ENCODE measurements at regions not wholly inside any gene's neighbourhood (a gene's known extent, or its start where the extent isn't known, plus 50 kb on each side); places are given as distances from the start of the nearest gene placed in this dataset.

DNA sequence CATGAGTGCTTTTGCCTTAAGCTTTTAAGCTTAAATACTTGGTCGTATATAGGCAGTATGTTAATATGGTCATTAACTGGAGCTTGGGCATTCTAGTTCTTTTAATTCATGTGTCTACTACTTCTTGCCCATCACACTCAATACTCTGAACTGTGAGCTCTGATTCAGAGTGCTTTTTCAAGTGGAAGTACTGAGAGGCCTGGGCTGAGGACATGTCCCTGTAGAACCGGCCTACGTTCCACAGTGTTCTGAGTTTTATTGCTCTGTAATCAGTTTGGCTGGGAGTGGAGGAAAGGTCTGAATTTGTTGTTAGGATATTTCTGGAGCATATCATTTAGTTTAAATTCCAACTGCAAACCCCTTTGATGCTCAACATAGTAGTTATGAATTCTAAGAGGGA is 1744.8 kb upstream of the MIR17HG start:
- no peak for DNase-seq (ENCODE audit: low spot score)

DNA sequence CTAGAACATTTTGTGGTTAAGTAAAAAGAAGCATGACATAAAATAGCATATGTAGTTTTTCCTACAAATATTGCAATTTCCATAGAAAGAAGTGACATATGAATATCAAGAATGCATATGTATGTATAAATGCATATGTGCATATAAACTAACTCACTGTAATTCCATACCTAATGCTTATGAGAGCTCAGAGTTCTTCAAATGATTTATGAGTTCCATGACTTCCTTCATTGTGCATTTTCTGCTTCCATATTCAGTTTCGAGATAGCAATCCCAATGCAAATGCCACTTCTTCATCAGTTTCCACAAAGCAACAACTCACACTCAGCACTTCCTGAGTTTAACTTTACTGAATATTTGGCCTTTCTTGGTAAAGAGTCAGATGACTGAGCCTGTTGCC is 1744.3 kb upstream of the MIR17HG start:
- DNase-seq (ENCODE audit: low spot score) = no peak

DNA sequence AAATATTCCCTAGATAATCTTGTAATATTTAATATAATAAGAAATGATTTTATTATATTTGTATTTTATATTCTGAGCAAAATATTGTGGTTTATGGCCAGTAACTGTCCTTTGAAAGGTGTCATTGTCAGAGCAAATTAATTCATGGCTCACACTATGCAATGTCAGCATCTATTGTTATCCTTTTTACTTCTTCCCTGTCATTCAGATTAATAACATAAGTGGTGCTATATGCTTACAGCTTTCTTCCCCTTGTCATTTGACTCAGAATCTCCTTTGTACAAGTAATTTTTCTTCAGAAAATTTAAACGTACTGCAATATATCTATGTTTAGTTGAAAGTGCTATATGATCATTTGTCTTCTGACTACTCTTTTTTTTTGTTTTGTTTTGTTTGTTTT is 1738.2 kb upstream of the MIR17HG start:
- no peak for DNase-seq (ENCODE audit: low spot score)

DNA sequence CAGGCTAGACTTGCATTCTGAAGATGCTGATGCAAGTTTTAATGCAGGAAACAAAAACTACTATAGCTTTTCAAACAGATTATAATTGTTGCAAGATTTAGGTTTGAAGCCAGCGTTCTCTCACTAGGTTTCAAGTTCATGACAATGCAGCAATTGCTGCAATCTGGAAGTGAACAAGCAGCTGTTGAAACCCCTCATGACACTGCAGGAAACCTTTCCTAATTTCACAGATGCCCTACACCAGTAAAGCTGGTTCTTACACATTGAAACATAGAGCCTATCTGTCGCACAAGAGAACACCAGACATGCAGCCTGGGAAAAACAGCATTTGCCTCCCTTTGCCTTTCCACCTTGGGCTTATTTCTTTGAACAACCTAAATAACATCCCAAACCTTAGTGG is 1737.2 kb upstream of the MIR17HG start:
- DNase-seq (ENCODE audit: low spot score) = no peak

DNA sequence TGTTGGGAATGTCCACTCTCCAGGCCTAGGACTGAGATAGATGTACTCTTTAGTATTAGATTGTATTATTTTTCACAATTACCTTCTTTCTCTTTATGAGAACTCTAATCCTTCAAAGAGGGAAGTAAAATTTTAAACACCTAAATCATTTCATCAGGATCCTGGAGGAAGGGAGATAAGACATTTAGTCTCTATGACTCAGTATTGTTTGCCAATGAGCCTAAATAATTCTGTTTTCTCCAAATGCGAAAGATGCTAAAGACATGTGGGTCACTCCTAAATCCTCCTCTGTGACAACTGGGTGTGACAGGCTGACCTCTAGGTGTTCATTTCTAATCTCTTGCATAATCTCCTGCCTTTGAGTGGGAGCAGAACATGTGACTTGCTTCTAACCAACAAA is 1736.6 kb upstream of the MIR17HG start:
- no peak for DNase-seq (ENCODE audit: low spot score)

DNA sequence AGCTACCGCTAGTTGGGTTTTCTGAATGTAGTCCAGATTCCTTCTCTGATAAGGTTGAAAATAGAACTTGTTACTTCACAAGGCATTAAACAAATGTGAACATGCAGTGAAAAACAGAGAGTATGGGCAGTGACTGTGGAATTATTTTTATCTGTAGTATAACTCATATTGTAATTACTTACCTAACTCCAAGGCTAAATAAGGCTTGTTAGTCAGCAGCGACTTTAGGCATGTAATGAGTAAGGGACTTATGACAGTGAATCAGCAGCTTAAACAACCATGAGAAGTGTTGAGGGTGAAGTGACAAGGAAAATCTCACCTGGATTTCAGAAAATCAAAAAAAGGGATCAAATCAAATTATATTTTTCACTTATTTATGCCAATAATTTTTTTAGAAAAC is 1719.5 kb upstream of the MIR17HG start:
- no peak for DNase-seq (ENCODE audit: low spot score)

DNA sequence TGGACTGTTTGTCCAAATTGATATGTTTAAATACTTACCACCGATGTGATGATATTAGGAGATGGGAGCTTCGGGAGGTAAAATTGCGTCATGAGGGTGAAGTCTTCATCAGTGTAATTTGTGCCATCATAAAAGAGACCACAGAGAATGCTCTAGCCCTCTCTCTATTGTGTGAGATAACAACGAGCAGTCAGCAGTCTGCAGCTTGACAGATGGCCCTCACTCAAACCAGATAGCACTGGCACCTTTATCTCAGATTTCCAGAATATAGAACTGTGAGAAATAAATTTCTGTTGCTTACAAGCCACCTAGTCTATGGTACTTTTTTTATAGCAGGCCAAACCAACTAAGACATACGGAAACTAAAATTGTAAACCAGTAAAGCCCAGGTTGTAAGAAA is 1718.9 kb upstream of the MIR17HG start:
- no peak for DNase-seq (ENCODE audit: low spot score)

DNA sequence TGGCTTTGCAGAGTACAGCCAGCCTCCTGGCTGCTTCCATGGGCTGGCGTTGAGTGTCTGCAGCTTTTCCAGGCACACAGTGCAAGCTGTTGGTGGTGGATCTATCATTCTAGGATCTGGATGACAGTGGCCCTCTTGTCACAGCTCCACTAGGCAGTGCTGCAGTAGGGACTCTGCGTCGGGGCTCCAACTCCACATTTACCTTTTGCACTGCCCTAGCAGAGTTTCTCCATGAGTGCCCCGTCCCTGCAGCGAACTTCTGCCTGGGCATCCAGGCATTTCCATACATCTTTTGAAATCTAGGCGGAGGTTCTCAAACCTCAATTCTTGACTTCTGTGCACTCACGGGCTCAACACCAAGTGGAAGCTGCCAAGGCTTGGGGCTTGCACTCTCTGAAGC is 1697.3 kb upstream of the MIR17HG start:
- DNase-seq (ENCODE audit: low spot score) = no peak

DNA sequence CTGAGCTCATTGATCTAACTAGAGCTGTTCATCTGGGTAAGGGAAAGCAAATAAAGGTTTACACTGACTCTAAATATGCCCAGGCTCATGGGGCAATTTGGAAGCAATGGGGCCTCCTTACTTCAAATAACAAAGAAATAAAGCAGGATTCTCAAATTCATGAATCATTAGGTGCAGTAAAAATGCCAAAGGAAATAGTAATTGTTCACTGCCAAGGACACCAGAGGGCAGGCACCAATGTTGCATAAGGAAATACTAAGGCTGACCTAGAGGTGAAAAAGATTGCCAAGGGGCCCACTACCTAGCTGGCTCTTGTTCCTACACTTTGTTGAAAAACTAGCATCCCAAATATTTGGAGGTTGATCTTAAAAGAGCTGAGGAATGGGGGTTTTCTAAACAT is 1686.7 kb upstream of the MIR17HG start:
- no peak for DNase-seq (ENCODE audit: low spot score)

DNA sequence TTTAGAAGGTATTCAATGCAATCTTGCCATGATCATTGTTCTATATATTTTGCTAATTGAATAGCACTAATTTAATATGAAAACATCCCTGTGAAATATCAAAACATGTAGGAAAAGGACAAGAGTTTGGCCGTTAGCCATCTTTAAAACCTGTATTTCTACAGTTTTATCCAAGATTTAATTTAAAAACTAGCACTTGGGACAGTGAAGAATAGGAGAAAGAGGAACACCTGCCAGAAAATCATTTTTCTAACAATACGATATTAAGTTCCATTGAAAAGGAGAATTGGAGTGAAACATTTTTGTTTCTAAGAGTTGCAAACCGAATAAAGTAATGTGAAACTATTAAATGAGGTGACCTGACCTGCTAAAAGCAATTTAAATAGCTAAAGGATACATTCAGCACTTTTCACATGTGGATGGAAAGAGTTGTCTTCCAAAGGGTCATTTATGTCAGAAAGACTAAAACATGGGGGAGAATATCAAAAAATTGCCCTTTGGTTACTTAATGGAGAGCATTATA is 1673.6 kb upstream of the MIR17HG start:
- no peak for DNase-seq (ENCODE audit: low spot score)

DNA sequence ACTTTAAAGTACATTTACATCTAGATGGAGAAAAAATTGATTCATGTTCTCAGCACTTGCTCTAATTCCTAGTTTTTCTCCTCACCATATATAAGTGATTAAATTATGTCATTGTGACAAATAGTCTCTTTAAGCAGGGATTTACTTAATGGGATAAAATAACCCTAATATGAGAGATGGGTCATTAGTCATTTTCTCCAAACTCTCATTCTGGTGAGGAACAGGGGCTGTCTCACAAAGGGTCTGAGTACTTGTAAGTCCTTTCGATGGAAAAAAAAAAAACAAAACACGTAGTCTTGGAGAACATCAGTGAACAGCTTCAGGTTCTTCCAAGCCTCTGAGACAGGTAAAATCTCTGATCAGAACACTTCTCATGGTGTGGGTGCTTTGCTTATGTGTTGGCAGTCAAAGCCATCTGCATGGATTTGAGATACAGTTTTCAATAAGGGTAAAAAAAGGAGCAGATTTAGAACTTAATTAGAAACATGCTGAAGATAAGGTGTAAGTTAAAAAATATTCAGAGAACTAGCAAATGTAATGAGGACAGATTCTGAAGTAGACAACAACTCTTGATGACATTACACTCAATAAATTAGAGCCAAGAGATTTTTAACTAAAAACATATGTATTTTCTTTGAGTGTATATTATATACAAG is 1668.9 kb upstream of the MIR17HG start:
- no peak for DNase-seq (ENCODE audit: low spot score)

DNA sequence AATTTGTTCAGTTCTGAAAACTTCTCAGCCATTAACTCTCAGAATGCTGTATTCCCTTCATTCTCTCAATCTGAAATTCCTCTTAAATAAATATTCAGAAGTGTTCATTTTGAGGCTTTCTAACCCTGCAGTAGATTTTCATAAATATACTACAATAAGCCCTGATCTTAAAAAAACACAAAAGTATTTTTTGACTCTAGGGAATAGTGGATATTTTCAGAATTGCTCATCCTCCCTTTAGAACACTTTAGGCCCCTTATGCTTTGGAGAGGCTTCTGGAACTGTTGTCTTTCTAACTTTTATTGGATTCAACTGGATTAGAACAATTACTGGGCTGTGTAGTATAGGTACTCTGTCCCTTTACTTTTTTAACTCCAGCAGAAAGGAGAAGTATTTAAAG is 1662.6 kb upstream of the MIR17HG start:
- no peak for DNase-seq (ENCODE audit: low spot score)

DNA sequence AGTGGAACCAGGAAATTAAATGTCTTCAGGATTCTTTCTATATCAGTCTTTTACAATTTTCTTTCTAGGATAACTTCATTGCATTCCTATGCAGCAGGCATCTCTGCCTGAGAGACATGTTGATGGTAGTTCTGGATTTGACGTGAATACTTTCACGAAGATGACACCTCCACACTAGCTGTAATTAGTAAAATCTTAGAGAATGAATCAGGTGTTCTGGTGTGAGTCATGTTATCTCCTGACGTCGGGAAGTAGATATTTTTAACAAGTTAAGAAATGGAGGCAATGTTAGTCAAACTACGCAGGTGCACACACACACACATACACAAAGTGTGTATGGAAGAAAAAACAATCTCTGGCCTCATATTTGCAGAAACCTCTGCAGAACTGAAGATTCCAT is 1661.3 kb upstream of the MIR17HG start:
- DNase-seq (ENCODE audit: low spot score) = no peak

DNA sequence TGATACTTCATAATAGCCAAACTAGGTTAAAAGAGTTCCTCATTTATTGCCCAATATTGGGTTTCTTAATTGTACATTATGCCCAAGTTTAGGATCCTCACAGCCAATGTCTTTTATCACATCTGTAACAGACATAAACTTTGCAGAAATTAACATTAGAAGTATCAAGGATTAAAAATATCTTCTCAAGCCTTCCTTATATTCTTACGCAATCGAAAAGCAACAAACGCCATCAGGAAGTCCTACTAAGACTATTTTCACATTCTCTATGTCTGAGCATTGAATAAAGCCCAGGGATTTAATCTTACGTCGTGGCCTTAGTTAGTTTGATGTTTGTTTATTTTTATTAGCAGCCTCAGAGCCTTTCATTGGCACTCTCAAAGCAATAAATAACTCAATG is 1660.4 kb upstream of the MIR17HG start:
- no peak for DNase-seq (ENCODE audit: low spot score)

DNA sequence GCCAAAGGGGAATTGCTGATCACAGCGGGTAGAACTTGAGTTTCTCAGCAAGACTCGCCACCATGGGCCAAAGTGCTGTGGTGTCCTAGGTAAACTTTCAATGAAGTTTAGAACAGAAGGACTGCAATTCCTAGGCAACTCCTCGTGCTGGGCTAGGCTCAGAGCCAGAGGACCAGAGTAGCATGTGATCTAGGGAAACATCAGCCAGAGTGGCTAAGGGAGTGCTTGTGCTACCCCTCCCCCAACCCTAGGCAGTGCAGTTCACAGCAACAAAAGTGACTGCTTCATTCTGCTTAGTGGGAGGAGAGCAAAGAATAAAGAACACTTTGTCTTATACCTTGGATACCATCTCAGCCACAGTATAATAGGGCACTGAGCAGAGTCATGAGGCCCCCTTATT is 1658.6 kb upstream of the MIR17HG start:
- DNase-seq (ENCODE audit: low spot score) = no peak

DNA sequence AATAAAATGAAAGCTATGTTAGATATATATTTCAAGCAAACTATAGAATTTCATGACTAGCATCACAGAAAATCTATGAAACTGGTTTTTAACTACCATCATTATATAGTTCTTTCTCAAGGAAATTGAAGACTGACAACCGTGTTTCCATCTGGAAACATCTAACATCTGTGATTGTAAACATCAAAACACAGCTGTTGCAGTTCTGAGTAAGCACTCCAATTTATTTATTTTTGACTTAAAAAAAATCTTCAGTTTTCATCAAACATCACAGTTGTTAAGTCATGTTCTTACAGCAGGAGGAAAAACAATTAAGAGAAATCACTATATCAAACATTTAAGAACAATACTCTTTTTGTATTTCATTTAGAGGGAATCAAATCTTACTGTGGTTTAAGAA is 1653.0 kb upstream of the MIR17HG start:
- no peak for DNase-seq (ENCODE audit: low spot score)

DNA sequence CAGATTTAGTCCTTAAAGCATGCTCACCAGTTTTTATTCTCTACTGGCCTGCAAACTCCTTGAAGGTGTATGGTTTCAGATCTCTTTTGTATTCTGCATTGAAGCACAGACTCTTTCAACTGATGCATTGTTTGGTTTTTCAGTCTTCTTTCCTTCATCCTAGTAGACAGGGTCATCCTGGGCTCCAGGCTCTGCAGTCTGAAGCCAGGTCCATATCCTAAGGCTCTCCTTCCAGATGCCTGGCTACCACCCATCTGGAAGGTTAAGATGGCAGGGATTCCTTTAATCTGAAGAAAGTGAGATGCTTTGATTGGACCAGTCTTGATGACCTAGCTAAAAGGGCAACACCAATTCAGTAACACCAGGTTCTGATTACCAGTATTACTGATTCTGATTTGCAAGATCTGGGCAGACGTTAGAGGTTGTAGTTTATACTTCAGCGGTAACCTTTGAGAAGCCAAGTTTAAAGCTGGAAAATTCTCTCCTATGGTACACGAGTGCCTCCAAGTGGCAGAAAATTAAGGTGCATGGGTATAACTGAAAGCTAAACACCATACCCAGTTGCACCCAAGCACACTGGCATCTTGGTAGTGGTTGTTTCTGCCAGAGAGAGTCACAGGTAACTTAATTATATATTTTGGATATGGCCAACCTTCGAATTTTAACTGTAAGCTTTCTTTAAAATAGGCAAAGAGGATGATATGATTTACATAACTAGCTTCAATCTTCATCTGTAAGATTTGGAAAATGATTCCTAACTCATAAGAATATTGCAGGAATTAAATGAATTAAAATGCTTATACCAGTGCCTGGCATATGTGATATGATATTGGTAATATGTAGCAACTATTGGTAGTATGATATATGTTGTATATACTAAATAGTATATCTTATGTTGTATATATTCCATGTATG is 1651.9 kb upstream of the MIR17HG start:
- peak; percentile 39 for DNase-seq (ENCODE audit: low spot score)

DNA sequence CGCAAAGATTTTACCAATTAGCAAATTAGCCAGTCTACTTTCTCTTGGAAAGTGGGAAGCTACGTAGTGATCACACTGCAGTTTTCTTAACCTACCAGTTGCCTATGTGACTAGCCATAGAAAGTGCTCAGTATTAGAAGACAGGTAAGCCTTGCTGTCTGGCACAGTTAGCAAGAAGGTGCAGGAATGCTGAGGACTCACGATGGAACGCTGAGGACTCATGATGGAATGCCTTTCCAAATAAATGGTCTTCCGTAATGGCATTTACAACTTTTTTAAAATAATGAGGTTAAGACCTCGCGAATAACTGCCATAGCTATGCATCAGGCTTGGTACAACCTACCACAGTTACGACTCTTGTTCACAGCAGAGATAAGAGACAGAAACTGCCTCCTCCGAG is 1645.6 kb upstream of the MIR17HG start:
- DNase-seq (ENCODE audit: low spot score) = no peak

DNA sequence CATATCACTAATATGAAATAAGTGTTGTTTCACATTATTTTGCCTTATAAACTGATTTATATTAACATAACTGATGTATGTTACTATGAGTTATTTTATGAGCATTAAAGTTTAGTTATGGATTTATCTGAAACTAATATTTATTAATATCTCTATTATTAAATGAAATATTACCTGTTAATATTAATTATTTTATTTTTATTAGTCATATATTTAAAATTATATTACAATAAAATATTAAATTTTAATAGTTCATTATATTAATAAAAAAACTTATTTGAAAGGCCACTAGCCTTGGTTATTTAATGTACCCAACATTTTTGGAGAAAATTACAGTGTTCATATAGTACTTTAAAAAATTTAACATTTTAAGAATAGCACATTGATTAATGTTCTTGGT is 1643.4 kb upstream of the MIR17HG start:
- DNase-seq (ENCODE audit: low spot score) = no peak

DNA sequence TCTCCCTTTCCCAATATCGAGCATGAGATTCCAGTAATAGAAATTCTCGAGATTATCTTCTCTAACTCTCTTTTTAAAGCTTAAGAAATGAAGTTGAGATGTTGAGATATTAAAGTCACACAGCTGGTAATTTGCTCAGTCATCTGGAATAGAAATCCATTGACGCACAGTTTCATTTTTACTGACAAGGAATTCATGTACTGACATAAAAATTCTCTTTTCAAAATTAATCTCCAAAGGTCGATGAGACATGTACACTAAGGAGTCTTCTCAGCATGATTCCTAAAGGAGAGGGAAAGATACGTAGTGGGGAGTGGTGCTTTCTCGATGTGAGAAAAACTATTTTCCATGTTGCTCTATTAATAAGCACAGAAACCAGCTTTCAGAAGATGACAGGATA is 1639.5 kb upstream of the MIR17HG start:
- no peak for DNase-seq (ENCODE audit: low spot score)

DNA sequence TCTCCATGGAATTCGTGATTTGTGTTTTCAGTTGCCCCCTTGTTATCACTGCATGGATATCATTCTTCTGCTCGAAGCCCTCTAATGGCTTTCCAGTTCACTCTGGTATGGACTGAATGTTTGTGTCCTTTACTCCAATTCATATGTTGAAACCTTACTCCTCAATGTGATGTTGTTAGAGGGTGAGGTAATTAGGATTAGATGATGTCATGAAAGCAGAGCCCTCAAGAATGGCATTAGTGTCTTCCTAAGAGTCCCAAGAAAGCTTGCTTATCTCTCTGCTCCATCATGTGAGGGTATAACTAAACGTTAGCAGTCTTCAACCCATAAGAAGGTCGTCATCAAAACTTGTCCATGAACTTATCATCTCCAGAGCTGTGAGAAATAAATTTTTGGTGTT is 1626.3 kb upstream of the MIR17HG start:
- DNase-seq (ENCODE audit: low spot score) = no peak

DNA sequence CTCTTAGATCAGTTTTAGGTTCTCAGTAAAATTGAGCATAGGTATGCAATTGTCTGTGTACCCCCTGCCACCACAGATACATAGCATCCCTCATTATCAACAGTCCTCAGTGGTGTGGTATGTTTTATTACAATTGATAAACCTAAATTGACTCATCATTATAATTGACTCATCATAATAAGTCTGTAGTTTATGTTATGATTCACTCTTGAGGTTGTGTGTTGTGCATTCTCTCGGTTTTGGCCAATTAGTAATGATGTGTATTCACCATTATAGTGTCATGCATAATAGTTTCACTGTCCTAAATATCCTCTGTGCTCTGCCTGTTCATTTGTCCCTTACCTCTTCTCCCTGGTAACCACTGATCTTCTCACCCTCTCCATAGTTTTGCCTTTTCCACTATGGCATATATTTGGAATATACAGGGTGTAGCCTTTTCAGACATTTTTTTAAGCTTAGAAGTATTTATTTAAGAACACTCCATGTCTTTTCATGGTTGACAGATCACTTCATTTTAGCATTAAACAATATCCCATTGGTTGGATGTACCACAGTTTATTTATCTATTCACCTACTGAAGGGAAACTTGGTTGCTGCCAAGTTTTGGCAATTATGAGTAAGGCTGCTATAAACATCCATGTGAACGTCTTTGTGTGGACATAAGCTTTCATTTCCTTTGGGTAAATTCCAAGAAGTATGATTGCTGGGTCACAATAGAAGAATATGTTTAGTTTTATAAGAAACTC is 1620.6 kb upstream of the MIR17HG start:
- no peak for DNase-seq (ENCODE audit: low spot score)

DNA sequence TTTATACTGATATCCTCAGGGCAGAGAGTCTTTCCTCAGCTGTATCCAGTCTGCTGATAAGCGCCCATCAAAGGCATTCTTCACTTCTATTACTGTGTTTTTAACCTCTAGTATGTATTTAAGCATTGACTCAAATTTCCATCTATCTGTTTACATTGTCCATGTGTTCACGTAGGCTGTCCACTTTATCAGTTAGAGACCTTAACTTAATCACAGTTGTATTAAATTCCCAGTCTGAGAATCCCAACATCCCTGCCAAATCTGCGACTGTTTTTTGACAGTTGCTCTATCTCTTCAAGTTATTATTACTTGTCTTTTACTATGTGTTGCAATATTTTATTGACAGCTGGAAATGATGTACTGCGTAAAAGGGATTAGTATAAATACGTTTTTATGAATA is 1613.7 kb upstream of the MIR17HG start:
- DNase-seq (ENCODE audit: low spot score) = no peak
